ENCODE measurements at regions not wholly inside any gene's neighbourhood (a gene's known extent, or its start where the extent isn't known, plus 50 kb on each side); places are given as distances from the start of the nearest gene placed in this dataset.

DNA sequence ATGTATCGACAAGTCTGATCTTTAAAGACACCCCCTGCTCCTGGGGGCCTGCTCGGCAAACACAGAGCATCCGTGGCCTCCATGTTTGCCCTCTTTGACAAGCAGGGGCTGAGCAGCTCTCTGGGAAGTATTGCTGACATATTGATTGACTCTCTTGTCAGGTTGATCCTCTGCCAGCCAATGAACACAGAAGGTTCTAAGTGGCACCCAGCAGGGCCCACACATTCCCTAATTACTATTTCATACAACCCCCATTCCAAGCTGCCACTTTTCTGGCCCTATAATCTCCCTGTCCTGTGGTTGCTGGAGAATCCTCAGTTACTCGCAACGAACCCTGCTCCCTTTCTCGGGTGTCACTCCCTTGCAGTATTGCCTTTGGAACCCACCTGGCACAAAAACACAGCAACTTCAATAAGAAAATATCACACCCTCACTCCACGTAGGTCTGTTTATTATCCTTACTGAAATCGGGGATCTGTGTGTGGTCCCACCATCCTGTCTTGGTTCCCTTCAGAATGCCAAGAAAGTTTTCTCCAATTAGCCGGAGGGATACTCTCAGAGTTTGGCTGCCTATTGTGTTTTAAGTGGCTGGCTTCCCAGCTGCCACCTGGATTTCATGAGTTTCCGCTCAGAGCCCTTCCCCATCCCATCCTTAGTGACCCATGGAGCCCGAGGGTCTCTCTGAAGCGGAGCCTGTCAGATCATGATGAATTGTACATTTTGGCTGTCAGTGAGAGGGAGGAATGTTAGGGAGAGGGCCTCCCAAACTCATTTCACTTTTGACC, 249.0 kb upstream of the WWC1 start:
- FAIRE-seq, result no peak
- TF ChIP-seq, protein P1, sequence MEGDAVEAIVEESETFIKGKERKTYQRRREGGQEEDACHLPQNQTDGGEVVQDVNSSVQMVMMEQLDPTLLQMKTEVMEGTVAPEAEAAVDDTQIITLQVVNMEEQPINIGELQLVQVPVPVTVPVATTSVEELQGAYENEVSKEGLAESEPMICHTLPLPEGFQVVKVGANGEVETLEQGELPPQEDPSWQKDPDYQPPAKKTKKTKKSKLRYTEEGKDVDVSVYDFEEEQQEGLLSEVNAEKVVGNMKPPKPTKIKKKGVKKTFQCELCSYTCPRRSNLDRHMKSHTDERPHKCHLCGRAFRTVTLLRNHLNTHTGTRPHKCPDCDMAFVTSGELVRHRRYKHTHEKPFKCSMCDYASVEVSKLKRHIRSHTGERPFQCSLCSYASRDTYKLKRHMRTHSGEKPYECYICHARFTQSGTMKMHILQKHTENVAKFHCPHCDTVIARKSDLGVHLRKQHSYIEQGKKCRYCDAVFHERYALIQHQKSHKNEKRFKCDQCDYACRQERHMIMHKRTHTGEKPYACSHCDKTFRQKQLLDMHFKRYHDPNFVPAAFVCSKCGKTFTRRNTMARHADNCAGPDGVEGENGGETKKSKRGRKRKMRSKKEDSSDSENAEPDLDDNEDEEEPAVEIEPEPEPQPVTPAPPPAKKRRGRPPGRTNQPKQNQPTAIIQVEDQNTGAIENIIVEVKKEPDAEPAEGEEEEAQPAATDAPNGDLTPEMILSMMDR (IDR thresholded peaks at IDR 0.05; ENCODE audit: insufficient read depth, low read length, severe bottlenecking), result no peak
- Histone ChIP-seq H3K36me3 (ENCODE audit: control insufficient read depth, insufficient read depth, low read length) (no peaks in the 10 kb centered on the region), H3K4me3 (ENCODE audit: low read depth, low read length) (no peak overlapping the region), H3K27me3 (ENCODE audit: control insufficient read depth, insufficient read depth, low read length) (no peaks in the 10 kb centered on the region)
- DNase-seq (ENCODE audit: low read depth), result no peak

DNA sequence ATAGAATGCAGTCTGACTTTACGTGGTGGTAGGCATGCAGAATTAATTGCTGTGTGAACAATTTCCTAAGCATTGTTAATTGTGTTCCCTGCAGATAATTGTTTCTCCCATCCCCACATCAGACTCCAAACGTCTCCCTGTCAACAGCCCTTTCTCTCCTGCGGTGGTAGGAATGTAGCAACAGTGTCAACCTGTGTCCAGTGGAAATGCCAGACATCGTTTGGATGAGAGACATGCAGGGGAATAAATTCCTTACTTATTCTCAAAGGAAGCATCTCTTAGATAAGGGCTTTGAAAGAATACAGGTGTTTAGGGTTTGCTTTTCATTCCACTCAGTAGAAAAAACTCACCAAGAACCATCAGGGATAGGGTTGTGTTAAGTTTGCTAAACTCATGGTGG, 245.3 kb upstream of the WWC1 start:
- Histone ChIP-seq H3K27me3 (ENCODE audit: control insufficient read depth, insufficient read depth, low read length) (no peaks in the 10 kb centered on the region), H3K4me3 (ENCODE audit: low read depth, low read length) (no peak overlapping the region), H3K36me3 (ENCODE audit: control insufficient read depth, insufficient read depth, low read length) (peaks cover 2% of the 10 kb centered on the region)
- no peak for DNase-seq (ENCODE audit: low read depth)
- no peak for FAIRE-seq
- TF ChIP-seq, protein P1 (IDR thresholded peaks at IDR 0.05; ENCODE audit: insufficient read depth, low read length, severe bottlenecking), result no peak

DNA sequence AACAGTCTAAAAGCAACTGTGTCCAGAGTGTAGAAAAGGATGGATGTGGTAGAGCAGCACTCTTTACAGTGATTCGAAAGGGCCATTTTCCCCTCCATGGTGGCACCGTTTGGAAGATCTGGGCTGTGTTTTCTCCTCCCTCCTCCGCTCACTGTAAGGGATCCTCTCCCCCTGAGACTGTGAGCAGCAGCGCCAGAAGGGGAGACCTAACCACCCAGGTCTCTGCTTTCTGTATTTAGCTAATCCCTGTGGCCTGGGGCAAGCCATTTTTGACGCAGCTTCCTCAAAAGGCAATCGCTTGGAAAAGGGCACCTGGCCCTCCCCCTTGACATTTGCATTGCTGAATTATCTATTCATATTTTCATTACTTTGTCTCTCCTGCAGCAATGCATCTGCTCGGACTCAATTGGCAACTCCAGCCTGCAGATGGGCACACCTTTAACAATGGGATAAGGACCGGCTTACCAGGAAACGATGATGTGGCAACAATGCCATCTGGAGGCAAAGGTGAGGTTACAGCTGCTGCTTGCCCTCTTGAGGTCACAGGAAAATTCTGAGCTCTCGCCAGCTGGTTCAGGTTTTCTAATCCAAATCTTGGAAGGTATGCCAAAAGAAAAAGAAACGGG, 244.3 kb upstream of the WWC1 start:
- TF ChIP-seq, protein P1 (IDR thresholded peaks at IDR 0.05; ENCODE audit: insufficient read depth, low read length, severe bottlenecking), result peak; percentile 66
- H3K36me3 ChIP-seq (ENCODE audit: control insufficient read depth, insufficient read depth, low read length), result peaks cover 2% of the 10 kb centered on the region
- FAIRE-seq (peak; percentile 64), DNase-seq (ENCODE audit: low read depth) (peak; percentile 57)
- no peak overlapping the region for H3K4me3 ChIP-seq (ENCODE audit: low read depth, low read length)
- H3K27me3 ChIP-seq (ENCODE audit: control insufficient read depth, insufficient read depth, low read length), result no peaks in the 10 kb centered on the region

GRCh38 chr5:168047669-168048111, 243.8 kb upstream of the WWC1 start:
- FAIRE-seq (no peak), DNase-seq (ENCODE audit: low read depth) (no peak)
- TF ChIP-seq, protein P1 (IDR thresholded peaks at IDR 0.05; ENCODE audit: insufficient read depth, low read length, severe bottlenecking), result no peak
- no peaks in the 10 kb centered on the region for H3K27me3 ChIP-seq (ENCODE audit: control insufficient read depth, insufficient read depth, low read length)
- H3K4me3 ChIP-seq (ENCODE audit: low read depth, low read length), result no peak overlapping the region
- peaks cover 2% of the 10 kb centered on the region for H3K36me3 ChIP-seq (ENCODE audit: control insufficient read depth, insufficient read depth, low read length)

GRCh38 chr5:168048486-168048885, 243.0 kb upstream of the WWC1 start:
- H3K36me3 ChIP-seq (ENCODE audit: control insufficient read depth, insufficient read depth, low read length), result peaks cover 2% of the 10 kb centered on the region
- H3K4me3 ChIP-seq (ENCODE audit: low read depth, low read length), result no peak overlapping the region
- TF ChIP-seq, protein P1 (IDR thresholded peaks at IDR 0.05; ENCODE audit: insufficient read depth, low read length, severe bottlenecking), result no peak
- H3K27me3 ChIP-seq (ENCODE audit: control insufficient read depth, insufficient read depth, low read length), result no peaks in the 10 kb centered on the region
- DNase-seq (ENCODE audit: low read depth) (no peak), FAIRE-seq (no peak)

Measured in bronchial epithelial cell (primary cell).